GM18517 (cell line): ENCODE measurements at regions not wholly inside any gene's neighbourhood (a gene's known extent, or its start where the extent isn't known, plus 50 kb on each side); places are given as distances from the start of the nearest gene placed in this dataset.
"Not testable (repeated sequence)": the region's sequence is repeated elsewhere in the genome, so short reads cannot be mapped to it uniquely, and the experiment has no call there.

Experiments used
- ATAC-seq: cut with Tn5 transposase; IDR thresholded peaks from one replicate; pipeline ENCODE4 v1.9.1; 2021; ENCODE audit warnings: mild to moderate bottlenecking, moderate library complexity; ENCODE audit not compliant: unreplicated experiment

DNA sequence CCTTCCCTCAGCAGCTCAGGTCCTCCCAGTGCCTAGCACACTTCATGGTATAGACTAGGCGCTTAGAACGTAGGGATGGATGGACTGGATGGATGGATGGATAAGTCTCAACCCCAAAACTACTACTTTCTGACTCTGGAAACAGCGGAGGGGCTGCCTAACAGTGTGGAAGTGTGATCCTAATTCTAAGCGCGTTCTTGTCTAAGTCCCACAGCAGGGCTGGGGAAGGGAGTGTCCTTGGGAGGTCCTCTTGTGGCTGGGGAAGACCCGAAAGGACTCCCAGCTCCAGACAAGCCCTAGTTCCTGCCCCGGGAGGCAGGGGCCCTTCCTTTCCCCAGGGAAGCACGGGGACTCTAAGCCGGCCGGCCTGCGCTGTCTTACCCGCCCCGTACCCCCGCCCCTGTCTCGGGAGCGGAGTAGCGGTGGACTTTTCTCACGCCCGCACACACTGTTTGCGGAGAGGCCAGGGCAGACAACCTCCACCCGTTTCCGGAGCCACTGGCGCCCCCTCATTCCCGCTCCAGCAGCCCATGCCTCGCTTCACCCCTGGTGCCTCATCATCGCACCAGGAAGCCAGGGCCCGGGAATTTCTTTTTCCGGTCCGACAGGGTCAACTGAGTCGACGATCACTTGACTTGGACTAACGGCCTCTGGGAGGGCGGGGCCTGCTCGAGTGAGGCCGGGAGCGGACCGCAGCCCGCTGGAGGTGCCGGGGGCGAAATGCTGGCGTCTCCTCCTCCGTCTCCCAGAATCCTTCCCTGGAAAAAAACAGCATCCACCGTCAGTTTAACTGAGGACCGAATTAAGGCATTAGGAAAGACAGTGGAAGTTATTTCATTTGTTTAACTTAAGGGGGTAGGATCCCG is 133.3 kb downstream of the TBC1D2B start:
- ATAC-seq = peak; percentile 66

- no peak for ATAC-seq
Measured at GRCh38 chr15:77942611-77943211, 134.8 kb downstream of the TBC1D2B start.

GRCh38 chr15:77941090-77941827 is 136.3 kb downstream of the TBC1D2B start:
- ATAC-seq = not testable (repeated sequence)

DNA sequence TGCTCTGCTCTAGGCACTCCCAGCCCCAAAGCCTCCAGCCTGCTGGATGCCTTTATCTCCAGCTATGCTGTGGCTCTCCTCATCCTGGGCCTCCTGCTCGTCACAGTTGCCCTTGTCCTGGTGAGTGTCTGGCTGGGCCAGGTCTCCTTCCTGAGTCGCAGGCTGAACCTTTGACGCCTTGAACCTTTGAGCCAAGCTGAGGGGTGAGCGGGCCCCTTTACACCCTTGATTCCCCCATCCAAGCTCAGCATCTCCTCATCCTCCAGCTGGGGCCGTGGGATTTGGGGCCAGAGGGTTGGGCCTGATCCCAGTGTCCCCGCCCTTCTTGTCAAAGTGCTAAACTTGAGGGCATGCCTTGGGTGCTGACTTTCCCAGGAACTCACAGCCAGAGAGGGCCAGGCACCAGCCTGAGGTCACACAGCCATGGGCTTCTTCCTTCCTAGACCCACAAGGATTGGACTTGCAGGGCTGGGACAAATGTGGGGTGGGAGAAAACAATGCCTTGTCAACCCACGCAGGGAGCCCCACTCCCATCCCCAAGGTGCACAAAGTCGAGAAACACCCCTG is 137.0 kb downstream of the TBC1D2B start:
- ATAC-seq = no peak

GRCh38 chr15:77939851-77940250 is 137.7 kb downstream of the TBC1D2B start:
- no peak for ATAC-seq

DNA sequence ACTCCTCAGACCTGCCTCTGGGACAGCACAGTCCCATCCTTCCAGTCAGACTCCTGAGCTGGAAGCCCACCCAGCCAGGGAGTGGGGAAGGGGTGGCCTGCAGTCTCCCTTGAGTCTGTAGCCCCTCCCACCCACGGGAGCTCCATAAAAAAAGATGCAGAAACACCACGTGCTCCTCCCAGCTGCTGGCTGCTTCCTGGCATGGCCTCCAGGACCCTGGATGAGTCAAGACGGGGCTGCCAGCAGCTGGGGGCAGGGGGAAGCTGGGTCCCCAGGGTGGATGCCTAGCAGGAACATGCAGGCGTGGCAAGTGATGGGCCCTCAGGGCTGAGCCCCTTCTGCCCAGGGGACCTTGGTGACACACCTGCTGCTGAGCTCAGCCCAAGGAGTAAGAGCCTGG is 138.5 kb downstream of the TBC1D2B start:
- not testable (repeated sequence) for ATAC-seq

DNA sequence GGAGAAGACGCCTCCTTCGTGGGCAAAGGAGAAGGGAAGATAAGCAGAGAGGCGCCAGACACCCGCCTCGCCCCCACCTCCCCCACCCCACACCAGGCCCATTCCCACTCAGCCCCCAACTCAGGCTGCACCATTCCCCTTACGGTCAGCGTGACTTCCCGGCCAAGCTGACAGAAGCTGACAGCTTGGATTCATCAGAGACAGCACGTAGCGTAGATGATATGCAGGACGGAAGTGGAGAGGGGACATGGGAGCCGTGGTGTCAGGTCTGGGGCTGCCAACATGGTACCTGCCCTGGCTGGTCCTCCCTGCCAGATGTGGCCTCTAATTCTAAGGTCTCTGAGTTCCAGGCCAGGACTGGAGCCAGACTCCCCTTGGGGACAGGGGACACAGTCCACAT is 139.0 kb downstream of the TBC1D2B start:
- not testable (repeated sequence) for ATAC-seq

DNA sequence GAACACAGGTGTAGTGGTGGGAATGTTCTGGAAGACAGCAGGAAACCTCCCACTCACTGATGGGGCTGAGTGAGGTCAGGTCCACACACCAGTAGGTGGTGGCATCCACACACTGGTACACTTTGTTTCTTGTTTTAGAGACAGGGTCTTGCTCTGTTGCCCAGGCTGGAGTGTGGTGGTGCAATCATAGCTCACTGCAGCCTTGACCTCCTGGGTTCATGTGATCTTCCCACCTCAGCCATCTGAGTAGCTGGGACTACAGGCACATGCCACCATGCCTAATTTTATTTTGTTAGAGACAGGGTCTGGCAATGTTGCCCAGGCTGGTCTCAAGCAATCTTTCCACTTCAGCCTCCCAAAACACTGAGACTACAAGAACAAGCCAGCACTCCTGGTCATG is 140.9 kb downstream of the TBC1D2B start:
- ATAC-seq = not testable (repeated sequence)

DNA sequence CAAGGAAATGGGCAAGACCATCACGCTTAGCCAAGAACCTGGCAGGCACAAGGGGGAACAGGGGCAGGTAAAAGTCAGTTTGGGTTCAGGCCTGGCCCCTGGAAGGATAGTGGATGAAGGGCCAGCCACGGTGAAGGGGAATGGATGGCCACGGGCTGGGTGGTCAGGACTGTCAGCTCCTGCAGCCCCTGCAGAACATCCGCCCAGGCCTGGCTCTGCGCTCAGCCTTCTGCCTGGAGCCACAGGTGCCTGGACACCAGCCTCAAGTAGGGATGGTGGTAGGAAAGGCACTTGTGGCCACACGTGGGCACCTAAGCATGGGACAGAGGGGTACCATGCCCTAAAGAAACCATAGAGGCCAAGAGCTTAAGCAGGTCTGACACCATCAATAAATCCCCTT is 143.0 kb downstream of the TBC1D2B start:
- ATAC-seq = not testable (repeated sequence)

DNA sequence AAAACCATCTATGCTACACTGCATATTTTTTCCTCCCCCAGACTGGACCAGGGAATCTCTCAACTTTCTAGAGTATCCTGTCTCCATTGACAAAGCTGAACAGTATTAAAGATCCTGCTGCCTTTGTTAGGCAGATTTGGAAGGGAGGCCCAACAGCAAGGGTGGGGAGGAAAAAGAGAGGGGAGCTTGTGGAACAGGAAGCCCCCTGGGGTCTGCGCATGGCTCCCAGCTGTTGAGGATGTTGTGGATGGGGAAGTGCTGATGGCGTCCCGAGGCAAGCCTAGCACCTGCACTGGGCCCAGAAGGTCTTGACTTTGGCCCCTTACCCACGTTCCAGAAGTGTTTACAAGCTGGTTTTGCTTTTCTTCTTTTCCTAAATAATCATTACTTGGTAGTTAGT is 146.6 kb downstream of the TBC1D2B start:
- not testable (repeated sequence) for ATAC-seq

DNA sequence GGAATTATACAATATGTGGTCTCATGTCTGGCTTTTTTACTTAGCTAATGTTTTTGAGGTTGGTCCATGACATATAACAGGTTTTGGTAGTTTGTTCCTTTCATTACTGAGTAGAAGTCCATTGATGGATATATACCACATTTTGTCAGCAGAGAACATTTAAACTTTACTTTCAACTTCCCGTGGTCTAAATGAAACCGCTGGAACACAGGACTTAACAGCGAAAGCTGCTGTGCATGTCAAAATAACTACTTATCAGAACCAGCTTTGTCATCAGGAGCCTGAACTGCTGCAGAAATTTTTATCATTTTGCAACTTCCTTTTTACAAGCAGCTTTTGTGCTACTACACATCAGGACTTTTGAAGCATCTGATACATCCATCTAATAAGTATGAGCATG is 147.0 kb downstream of the TBC1D2B start:
- not testable (repeated sequence) for ATAC-seq

DNA sequence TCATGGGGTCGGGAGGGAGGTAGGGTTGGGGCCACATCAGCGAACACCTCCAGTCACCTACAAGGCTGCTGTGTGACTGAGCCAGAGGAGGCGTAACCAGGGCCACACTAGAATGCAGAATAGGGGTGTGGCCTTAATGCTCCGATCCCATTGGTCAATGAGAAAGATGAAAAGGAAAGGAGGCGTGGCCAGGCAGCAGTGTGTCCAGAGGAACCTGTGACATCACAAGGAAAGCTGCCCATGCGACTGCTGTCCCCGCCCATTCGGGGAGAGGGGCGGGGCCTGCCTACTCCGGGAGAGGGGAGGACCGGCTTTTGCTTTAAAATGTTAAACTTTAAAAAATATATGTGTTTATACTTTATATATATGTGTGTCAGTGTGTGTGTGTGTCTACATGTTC is 150.7 kb downstream of the TBC1D2B start:
- ATAC-seq = not testable (repeated sequence)

DNA sequence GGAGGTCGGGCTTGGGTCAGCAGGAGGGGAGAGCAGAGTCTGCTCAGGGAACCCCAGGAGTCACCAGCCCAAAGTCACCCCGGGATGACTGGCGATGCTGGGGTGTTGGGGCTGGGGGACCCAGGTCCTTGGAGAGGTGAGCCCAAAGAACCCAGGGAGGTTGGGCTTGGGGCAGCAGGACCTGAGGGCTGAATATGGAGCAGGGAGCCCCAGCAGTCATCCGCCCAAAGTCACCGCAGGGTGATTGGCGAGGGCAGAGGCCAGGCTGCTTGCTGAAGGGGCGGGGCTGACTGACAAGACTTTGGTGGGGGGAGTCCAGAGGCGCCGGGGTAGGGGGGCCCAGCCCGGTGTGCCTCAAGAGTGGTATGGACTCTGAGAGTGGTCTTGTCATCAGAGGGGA is 151.2 kb downstream of the TBC1D2B start:
- not testable (repeated sequence) for ATAC-seq

DNA sequence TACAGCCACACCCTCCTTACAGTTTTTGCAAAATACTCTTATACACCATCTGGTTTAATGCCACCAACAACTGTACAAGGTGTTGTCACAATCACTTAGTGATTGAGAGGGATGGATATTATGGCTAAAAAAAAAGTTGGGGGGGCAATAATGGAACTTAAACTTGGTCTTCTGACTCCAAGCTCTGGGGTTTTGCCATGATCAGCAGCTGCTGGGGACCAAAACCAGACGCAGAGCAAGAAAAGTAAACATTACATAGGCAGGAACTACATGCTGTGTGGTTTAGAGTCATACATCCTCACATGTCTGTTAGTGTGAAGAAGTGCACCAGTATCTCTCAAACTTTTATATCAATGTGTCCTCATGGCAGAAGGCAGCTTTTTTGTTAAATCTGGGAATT is 152.4 kb downstream of the TBC1D2B start:
- not testable (repeated sequence) for ATAC-seq

GRCh38 chr15:77921664-77922063 is 155.8 kb downstream of the TBC1D2B start:
- no peak for ATAC-seq

- not testable (repeated sequence) for ATAC-seq
Measured at GRCh38 chr15:77916966-77917635, 160.4 kb downstream of the TBC1D2B start.

DNA sequence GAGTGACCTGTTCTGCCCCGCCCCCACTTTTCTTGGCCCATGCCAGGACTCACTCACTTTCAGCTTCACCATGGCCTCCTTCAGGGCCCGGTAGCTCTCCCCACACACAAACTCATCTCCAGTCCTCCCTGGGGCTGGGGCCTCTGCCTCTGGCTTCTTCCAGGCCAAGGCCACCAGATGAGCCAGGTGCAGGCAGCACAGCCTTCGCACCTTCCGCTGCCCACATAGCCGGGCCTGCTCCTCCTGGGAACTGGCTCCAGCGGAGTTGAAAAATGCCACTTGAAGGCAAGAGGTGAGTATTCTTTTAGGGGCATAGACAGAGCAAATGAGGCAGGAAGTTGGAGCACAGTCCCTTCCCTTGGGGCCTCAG is 161.6 kb downstream of the TBC1D2B start:
- not testable (repeated sequence) for ATAC-seq

- no peak for ATAC-seq
Measured at GRCh38 chr15:77915261-77915960, 162.1 kb downstream of the TBC1D2B start.

GRCh38 chr15:77914531-77914930 is 163.0 kb downstream of the TBC1D2B start:
- ATAC-seq = not testable (repeated sequence)
